GM21528 (cell line): ENCODE measurements at regions not wholly inside any gene's neighbourhood (a gene's known extent, or its start where the extent isn't known, plus 50 kb on each side); places are given as distances from the start of the nearest gene placed in this dataset.

Source experiments
- ATAC-seq: cut with Tn5 transposase; IDR thresholded peaks from one replicate; pipeline ENCODE4 v1.9.1; 2021; ENCODE audit warnings: mild to moderate bottlenecking, moderate library complexity; ENCODE audit not compliant: unreplicated experiment, low FRiP score

DNA sequence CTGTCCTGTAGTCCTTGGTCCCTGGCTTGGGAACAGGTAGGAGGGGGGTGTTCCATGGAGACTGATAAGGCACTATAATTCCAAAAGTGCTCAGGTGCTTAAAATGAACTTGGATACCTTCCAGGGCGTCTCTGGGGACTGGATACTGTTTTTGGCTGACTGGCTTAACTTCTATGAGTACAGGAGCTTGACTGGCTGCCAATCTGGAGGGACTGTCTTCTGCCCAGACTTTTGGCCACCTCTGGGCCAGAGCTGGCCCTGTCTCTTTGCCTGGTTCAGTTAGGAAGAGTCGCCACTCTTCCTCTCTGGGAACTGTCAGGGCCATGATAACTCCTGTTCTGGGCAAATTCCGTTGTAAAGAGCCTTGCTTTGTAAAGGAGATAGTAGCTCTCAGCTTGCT lies 407.0 kb downstream of the TGFB2 start:
- no peak for ATAC-seq

DNA sequence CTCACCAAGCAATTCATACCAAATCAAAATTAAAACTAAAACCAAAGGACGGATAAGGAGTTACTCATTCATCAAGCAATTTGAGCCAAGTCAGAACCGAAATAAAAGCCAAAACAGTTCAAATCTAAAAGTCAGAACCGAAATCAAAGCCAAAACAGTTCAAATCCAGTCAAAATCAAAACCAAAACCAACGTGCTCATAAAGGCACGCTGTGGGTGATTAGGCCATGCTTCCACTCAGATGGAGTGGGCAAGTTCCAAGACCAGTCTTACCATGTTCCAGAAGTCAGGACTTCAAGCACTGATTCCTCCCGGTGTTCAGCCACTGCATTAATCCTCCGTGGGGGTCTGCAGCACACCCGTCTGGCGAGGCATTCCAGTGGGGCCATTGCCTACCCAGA lies 409.3 kb downstream of the TGFB2 start:
- no peak for ATAC-seq

DNA sequence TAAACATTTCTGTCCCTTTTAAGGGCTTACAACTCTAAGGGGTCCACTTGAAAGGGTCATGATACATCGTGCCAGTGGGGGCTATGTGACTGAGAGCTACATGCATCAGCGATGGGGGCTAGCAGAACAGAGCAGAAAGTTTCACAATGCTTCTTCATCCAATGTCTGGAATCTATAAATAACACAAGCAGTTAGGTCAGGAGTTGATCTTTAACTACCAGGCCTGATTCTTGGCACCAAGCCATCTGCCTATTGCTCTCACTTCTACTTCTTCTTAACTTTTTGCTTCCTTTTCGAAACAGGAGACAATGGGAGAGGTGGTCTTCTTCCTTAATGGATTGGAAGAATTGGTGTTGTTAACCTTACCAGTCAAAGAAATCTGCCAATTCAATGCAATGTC lies 410.0 kb downstream of the TGFB2 start:
- ATAC-seq: no peak

DNA sequence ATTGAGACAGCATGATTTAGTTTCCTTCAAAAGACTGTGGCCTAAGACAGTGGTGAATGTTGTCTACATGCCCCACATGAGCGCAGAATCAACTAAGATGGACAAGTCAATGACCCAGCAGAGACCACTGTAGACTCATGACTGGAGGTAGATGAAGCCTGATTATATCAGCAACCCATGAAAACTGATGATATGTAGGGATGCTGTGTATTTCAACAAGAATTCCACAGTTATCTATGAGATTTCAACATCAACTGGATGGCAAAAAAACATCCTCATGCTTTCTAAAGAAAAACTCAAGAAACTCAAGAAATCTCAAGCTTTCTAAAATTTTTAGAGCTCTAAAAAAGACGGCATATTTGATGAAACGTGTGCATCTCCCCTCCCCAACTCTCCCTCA lies 413.9 kb upstream of the LYPLAL1 start:
- ATAC-seq: no peak

DNA sequence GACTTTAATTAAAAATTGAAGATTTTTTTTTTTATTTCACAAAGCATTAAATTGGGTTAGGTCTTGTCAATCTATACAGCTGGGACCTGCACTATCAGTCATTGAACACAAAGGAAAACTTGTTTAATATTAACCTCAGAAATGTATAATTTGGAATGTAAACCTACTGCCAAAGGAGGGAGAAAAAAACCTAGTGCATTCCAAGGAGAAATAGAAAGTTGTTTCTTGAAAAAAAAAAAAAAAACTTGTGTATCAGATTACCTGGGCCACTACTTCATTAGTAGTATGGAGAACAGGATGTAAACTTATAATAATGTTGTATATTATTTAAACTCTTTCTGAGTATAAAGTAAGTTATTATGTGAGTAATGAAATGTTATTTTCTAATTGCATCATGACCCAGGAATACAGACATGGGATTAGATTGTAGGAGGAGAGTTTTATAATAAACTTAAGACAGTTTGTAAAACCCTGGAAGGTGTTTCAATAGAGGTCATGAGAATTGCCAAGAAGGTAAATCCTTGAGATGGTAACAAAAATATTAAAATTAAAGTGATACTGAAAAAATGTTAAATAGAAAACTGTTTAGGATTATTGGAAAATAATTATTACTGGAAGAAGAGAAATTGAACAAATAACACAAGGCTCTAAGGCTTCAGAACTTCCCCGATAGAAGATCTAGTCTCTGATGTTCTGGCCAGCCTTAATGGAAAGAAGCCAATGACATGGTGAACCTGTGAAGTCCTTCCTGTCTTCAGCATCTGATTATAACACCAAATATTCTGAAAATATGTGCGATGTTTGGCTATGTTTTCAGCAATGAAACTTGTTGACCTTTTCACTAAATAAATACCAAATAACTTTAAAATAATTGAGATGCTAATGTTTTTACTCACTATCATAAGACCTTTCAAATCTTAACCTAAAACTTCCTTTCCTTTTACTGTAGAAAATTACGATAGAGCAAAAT lies 412.8 kb upstream of the LYPLAL1 start:
- ATAC-seq: no peak

DNA sequence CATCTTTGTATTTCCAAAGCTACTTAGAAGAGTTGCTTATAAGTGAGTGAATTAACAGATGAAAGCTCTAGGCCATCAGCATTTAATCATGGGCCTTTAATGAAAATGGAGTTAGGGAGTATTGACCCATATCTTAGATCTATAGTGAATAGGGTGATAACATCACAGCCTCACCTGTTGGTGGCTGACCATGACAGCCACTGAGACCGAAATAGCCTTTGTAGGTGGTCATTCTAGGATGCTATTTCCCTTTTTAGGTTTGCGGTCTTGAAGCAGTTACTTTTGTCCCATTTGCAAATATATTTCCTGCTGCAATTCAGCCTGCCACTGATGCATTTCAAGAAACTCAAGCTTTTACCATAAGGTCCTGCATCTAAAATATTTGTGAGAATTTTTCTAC lies 410.1 kb upstream of the LYPLAL1 start:
- no peak for ATAC-seq

DNA sequence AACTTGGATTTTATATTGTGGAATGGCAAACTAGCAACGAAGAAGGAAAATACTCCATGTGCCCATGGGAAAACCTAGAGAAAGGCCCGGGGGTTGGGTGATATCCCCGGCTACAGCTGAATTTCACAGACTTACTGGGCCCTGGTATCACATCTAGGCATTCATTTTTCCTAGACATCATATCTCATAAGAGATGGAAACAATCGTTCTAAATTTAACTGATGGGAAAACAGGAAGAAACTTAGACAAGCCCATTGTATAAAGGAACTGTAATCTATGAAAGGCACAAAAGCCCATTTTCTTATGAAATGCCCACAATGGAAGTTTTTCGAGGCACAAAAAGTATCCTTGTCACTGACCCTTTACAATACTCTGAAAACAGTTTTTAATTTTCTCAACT lies 407.9 kb upstream of the LYPLAL1 start:
- no peak for ATAC-seq

DNA sequence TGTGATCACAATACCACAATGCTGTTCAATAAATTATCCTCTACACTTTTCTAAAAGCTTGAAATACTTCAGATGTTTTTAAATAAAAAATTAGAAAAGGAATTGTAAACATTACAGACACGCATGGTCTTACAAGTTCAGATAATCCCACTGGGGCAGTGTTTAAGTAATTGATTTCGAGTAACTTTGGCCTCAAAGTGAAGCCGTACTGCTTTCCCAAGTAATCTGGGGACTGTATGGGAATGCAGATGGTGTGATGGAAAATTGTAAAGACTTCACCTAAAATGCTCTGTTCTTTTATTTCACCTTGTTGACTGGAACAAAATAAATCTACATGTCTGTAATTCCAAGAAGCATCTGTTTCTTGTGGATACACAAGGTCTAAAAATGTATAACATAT lies 401.7 kb upstream of the LYPLAL1 start:
- no peak for ATAC-seq

DNA sequence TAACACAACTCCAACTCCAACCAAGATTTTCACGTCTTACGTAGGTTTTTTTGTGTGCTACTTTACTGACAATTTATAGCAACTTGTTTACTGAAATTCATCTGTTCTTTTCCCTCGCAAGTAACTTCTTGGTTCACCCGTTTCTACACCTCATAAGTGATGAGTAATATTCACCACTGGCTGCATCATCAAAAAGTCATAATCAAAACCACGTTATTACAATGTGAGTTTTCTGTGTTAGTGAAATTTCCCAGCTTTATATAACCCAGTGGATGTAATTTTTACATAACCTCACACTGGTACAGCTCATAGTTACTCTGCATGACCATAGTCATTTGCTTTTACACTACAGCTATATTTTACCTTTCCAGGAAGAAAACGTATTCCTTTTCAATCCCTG lies 401.1 kb upstream of the LYPLAL1 start:
- ATAC-seq: no peak

DNA sequence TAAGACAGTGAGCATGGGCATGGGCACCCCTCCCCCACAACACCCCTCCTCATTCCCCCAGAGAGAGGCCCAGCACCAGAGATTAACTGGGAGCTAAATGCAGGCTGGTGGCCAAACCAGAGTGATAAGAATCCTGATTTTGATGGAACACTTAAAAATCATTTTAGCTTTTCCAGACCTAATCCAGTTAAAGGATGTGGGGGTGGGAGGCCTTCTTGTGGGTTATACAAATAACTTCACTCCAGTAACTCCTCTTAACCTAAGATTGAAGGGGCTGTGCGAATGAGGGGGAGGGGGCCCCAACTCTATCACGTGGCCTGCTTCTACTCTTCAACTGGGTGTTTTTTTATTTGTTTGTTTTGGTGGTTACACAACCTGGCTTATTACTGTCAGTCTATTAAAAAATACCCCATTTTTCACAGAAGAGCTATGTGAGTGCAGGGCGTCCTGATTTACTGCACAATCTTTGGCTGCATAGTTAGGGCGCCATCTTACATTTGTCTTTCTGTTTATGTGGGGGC lies 398.1 kb upstream of the LYPLAL1 start:
- no peak for ATAC-seq

DNA sequence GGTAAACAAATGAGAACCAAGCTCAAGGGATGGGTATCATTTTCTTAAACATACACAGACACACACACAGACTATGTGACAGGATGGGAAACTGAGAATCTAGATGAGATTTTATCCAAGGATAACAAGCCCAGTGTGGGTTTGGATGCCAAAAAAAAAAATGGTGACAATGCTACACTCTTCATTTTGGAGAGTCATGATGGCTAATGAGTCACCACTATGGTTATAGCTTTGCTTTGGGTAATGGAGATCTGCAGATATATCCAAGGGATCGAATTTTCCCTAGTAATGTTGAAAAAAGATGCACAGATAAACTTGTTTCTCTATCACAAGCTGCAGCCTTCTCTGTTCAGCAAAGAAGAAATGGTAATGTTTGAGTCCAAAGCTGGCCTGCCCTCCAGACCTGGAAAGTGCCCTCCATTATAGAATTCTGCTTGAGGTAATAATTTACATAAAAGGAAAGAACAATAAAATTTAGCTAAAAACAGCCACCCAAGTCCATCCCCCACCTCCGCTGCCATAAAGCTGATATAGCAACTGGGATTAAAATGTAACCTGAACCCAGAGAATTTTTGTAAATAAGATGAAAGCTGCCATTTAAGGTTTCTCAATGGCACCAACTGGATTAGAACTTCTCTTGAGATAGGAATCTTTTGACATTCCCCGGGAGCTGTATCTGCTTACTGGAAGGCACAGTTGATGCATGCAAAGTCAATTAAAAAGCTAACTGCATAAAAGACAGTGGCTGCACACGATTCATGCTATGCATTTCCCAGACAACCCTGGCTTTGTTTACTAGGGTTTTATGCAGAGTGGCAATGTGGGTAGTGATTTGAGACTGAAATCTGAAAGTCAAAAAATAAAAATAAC lies 395.2 kb upstream of the LYPLAL1 start:
- no peak for ATAC-seq

DNA sequence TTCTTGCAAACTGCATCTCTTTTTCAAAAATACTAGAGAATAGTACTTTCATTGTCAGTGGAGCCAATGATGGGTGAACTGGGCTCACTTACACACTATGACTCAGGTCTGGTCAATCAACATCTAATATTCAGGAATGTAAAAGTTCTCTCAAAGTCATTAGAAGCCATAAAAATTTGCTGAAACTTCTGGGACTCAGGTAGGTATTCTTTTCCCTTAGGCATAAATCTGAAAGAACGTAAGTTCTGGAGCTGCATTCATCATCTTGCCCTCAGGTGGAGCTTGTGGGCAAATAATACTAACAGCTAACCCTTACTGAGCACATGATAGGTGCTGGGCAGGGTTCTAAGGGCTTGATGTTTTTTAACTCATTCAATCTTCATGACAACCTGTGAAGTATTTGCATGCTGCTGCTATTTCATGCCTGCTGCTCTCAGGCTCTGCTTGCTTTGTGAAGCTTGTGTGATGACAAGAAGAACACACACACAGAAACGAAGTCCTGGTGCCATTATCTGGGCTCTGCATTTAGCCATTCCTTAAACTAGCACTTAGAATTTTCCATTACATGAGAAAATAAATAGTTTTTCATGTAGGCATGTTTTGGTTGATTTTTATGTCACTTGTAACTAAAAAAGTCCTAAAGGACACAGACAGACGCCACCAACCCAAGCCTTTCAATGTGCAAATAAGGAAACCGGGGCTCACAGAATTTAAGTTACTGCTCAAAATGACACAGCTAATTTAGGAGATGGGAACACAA lies 394.2 kb upstream of the LYPLAL1 start:
- no peak for ATAC-seq

DNA sequence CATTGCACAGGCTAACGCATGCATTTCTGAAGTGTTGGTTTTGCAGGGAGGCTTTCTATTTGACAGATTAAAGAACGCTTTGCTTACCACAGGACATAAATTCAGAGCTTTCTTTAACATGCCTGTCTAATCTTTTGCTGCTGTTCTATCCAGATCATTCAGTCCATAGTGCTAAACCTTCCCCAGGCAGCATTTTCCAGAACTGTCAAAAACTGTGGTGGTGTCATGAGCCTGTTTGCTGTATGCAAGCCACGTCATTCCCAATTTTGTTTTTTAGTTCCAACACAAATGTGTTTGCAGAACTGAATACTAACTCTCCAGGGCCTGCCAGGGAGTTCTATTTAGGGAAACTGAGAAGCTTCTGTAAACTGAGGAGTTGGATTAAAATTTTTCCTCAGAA lies 390.5 kb upstream of the LYPLAL1 start:
- ATAC-seq: no peak

DNA sequence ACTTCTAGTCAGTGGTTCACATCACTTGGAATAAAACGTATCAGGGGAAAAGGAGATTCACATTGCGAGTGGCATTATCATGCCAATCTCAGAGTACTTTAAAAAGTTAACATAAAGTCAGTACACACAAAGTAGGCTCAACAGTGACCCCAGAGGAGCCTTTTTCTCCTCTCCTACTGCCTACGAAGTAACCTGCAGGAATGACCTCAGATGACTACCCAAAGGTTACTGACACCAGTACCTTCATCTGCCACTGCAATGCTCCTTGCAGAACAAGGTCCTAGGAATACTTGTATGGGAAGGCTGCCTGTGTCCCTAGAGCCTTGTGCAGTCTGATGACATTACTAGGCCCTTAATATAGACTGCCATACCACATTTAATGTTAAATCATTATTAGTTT lies 389.8 kb upstream of the LYPLAL1 start:
- no peak for ATAC-seq

DNA sequence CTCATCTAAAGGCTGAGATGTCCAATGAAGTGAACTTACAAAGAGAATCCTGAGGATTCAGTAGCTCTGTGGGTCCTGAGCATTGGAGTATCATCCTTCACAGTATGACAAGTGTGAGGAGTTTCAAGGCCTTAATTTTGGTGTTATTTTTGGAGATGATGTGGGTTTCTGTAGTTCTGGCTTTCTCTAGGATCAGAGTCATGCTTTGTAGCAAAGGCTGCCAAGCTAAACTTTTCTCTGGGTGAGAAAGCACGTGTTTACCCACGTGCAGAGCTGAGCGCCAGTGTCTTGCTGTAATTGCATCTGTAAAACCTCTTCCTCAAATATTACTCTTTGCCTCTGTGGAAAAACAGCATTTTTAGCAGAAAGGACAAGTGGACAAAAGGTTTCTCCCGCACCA lies 387.8 kb upstream of the LYPLAL1 start:
- ATAC-seq: no peak

DNA sequence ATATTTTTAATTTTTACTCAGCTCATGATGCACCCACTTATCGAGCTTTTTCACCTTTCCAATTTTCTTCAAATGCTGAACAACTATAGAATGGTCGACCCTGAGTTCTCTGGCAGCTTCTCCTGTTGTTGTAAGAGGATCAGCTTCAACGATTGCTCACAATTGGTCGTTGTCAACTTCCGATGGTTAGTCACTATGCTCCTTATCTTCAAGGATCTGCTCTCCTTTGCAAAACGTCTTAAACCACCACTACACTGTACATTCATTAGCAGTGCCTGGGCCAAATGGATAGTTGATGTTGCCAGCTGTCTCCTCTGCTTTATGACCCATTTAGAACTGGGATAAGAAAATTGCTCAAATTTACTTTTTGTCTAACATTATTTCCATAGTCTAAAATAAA lies 385.9 kb upstream of the LYPLAL1 start:
- ATAC-seq: no peak

DNA sequence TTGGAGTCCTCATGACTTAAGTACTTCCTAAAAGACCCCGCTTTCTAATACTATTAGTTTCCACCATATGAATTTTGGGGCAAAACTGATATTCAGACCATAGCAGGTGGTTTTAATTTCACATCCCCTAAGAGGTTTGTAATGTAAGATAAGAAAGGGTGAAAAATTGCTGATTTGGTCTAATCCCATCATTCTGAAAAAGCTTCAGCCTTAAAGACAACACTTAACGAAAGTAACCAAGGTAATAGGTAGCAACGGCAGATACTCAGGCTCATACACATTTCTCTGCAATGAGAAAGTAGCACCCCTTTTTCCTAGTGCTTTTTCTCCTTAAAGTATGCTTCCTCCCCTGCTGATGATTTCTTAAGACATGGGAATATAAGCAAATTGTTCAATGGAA lies 376.9 kb upstream of the LYPLAL1 start:
- ATAC-seq: no peak

DNA sequence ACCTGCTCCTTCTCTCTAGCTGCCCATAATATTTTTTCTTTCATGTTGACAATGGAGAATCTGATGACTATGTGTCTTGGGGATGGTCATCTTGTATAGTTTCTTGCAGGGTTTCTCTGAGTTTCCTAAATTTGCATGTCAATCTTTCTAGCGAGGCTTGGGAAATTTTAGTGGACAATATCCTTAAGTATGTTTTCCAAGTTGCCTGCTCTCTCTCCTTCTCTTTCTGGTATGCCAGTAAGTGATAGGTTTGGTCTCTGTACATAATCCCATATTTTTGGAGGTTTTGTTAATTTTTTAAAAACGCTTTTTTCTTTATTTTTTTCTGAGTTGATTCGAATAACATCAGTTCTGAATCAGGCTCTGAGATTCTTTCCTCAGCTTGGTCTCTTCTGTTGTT lies 370.9 kb upstream of the LYPLAL1 start:
- ATAC-seq: no peak

DNA sequence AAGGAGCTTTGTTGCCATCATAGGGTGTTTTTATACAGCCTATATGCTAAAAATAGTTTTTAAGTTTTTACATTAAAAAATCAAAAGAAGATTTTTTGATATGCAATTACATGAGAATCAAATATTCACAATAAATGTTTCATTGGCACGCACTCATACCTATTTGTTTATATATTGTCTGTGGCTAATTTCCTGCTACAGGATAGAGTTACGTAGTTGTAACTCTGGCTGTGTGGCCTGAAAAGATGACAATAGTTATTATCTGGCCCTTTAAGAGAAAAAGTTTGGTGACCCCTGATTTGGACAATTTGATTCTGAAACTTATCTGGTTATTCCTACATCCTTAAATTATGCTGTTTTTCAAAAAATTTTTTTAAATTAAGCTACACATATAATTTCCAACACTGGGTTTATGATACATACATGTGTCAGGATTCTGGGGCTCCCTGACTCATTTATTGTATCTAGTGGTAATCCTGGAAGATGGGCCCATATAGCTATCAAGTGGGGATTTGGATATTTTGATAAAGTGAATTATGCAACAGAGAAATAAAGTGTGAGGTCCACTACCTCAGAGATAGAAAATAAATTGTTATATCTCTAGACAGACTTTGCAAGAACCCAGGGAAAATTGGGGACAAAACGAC lies 370.2 kb upstream of the LYPLAL1 start:
- ATAC-seq: no peak
